ENCODE measurements at regions not wholly inside any gene's neighbourhood (a gene's known extent, or its start where the extent isn't known, plus 50 kb on each side); places are given as distances from the start of the nearest gene placed in this dataset.
"Not testable (repeated sequence)": the region's sequence is repeated elsewhere in the genome, so short reads cannot be mapped to it uniquely, and the experiment has no call there.

GRCh38 chr15:77896147-77897112, 181.1 kb downstream of the TBC1D2B start:
- not testable (repeated sequence) for TF ChIP-seq PATZ1 (CRISPR knock-in tag; IDR thresholded peaks at IDR 0.05); CBX2 (IDR thresholded peaks at IDR 0.05; ENCODE audit: low read depth, low read length); CBX2 (CRISPR knock-in tag; IDR thresholded peaks at IDR 0.05; ENCODE audit: low read depth); FOXJ3 (CRISPR knock-in tag; IDR thresholded peaks at IDR 0.05; ENCODE audit: borderline replicate concordance); ZNF20 (CRISPR knock-in tag; IDR thresholded peaks at IDR 0.05); HBP1 (CRISPR knock-in tag; IDR thresholded peaks at IDR 0.05; ENCODE audit: low read depth); MAX (IDR thresholded peaks at IDR 0.05); ZBTB21 (CRISPR knock-in tag; IDR thresholded peaks at IDR 0.05); NR3C1 (CRISPR knock-in tag; IDR thresholded peaks at IDR 0.05); SOX5 (CRISPR knock-in tag; IDR thresholded peaks at IDR 0.05; ENCODE audit: borderline replicate concordance); ZBTB33 (CRISPR knock-in tag; IDR thresholded peaks at IDR 0.05)
